HG03520 (cell line): ENCODE measurements at regions not wholly inside any gene's neighbourhood (a gene's known extent, or its start where the extent isn't known, plus 50 kb on each side); places are given as distances from the start of the nearest gene placed in this dataset.

Experiments
- ATAC-seq: cut with Tn5 transposase; IDR thresholded peaks from one replicate; pipeline ENCODE4 v1.9.1; 2021; ENCODE audit warnings: mild to moderate bottlenecking, moderate library complexity; ENCODE audit not compliant: unreplicated experiment

GRCh38 chr3:30162579-30162978 lies 443.8 kb upstream of the TGFBR2 start:
- no peak for ATAC-seq

- ATAC-seq: no peak
Observed at GRCh38 chr3:30166535-30166934, 439.9 kb upstream of the TGFBR2 start.

GRCh38 chr3:30167541-30168011 lies 438.8 kb upstream of the TGFBR2 start:
- ATAC-seq: no peak

GRCh38 chr3:30169487-30169886 lies 436.9 kb upstream of the TGFBR2 start:
- ATAC-seq: no peak

- no peak for ATAC-seq
Observed at GRCh38 chr3:30170681-30171438, 435.5 kb upstream of the TGFBR2 start.

- ATAC-seq: no peak
Observed at GRCh38 chr3:30174357-30174756, 432.0 kb upstream of the TGFBR2 start.

- no peak for ATAC-seq
Observed at GRCh38 chr3:30180310-30181177, 425.9 kb upstream of the TGFBR2 start.

GRCh38 chr3:30181178-30181465 lies 425.3 kb upstream of the TGFBR2 start:
- ATAC-seq: no peak

- ATAC-seq: no peak
Observed at GRCh38 chr3:30181581-30181980, 424.8 kb upstream of the TGFBR2 start.

- no peak for ATAC-seq
Observed at GRCh38 chr3:30183421-30183820, 423.0 kb upstream of the TGFBR2 start.

- no peak for ATAC-seq
Observed at GRCh38 chr3:30184091-30184810, 422.1 kb upstream of the TGFBR2 start.

GRCh38 chr3:30185872-30186271 lies 420.5 kb upstream of the TGFBR2 start:
- no peak for ATAC-seq

- ATAC-seq: no peak
Observed at GRCh38 chr3:30186741-30187219, 419.6 kb upstream of the TGFBR2 start.

- no peak for ATAC-seq
Observed at GRCh38 chr3:30187366-30187765, 419.0 kb upstream of the TGFBR2 start.

- ATAC-seq: no peak
Observed at GRCh38 chr3:30188713-30189112, 417.7 kb upstream of the TGFBR2 start.

- no peak for ATAC-seq
Observed at GRCh38 chr3:30189900-30190299, 416.5 kb upstream of the TGFBR2 start.

- ATAC-seq: no peak
Observed at GRCh38 chr3:30193625-30194044, 412.8 kb upstream of the TGFBR2 start.

- no peak for ATAC-seq
Observed at GRCh38 chr3:30195352-30195751, 411.0 kb upstream of the TGFBR2 start.

- ATAC-seq: no peak
Observed at GRCh38 chr3:30198162-30198561, 408.2 kb upstream of the TGFBR2 start.

GRCh38 chr3:30199096-30199759 lies 407.2 kb upstream of the TGFBR2 start:
- peak; percentile 72 for ATAC-seq

GRCh38 chr3:30199855-30200254 lies 406.5 kb upstream of the TGFBR2 start:
- ATAC-seq: no peak
